ENCODE measurements at regions not wholly inside any gene's neighbourhood (a gene's known extent, or its start where the extent isn't known, plus 50 kb on each side); places are given as distances from the start of the nearest gene placed in this dataset.

DNA sequence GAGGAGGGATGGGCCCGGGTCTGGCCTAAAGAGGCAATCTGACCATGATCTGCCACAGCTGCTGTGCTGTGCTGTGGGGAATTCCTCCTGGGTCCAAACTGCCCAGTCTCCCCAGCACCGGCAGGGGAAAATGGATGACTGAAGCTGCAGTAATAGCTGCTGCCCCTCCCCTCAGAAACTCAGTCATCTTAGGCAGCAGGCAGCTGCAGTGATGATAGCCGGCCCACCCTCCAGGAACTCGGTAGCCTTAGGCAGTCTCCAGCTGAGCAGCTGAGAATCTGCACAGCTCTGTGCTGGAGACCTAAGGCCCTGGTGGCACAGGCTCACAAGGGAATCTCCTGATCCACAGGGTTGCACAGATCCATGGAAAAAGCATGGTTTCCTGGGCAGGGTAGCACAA, 113.4 kb upstream of the USP38 start:
- TF ChIP-seq CTCF (CRISPR knock-in tag; IDR thresholded peaks at IDR 0.05) (no peak), KDM5A (IDR thresholded peaks at IDR 0.05; ENCODE audit: borderline replicate concordance, low read length) (no peak), ZNF644 (CRISPR knock-in tag; IDR thresholded peaks at IDR 0.05; ENCODE audit: low read depth) (no peak), PHF20 (CRISPR knock-in tag; IDR thresholded peaks at IDR 0.05) (no peak)
- TF ChIP-seq, protein P1, sequence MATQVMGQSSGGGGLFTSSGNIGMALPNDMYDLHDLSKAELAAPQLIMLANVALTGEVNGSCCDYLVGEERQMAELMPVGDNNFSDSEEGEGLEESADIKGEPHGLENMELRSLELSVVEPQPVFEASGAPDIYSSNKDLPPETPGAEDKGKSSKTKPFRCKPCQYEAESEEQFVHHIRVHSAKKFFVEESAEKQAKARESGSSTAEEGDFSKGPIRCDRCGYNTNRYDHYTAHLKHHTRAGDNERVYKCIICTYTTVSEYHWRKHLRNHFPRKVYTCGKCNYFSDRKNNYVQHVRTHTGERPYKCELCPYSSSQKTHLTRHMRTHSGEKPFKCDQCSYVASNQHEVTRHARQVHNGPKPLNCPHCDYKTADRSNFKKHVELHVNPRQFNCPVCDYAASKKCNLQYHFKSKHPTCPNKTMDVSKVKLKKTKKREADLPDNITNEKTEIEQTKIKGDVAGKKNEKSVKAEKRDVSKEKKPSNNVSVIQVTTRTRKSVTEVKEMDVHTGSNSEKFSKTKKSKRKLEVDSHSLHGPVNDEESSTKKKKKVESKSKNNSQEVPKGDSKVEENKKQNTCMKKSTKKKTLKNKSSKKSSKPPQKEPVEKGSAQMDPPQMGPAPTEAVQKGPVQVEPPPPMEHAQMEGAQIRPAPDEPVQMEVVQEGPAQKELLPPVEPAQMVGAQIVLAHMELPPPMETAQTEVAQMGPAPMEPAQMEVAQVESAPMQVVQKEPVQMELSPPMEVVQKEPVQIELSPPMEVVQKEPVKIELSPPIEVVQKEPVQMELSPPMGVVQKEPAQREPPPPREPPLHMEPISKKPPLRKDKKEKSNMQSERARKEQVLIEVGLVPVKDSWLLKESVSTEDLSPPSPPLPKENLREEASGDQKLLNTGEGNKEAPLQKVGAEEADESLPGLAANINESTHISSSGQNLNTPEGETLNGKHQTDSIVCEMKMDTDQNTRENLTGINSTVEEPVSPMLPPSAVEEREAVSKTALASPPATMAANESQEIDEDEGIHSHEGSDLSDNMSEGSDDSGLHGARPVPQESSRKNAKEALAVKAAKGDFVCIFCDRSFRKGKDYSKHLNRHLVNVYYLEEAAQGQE (IDR thresholded peaks at IDR 0.05; ENCODE audit: borderline replicate concordance in 1 of 2, low read depth in 1 of 2, low read length in 2 of 2), result no peak
- TF ChIP-seq, protein P2, sequence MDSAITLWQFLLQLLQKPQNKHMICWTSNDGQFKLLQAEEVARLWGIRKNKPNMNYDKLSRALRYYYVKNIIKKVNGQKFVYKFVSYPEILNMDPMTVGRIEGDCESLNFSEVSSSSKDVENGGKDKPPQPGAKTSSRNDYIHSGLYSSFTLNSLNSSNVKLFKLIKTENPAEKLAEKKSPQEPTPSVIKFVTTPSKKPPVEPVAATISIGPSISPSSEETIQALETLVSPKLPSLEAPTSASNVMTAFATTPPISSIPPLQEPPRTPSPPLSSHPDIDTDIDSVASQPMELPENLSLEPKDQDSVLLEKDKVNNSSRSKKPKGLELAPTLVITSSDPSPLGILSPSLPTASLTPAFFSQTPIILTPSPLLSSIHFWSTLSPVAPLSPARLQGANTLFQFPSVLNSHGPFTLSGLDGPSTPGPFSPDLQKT (CRISPR knock-in tag; IDR thresholded peaks at IDR 0.05; ENCODE audit: borderline replicate concordance), result no peak
- TF ChIP-seq, protein P3, sequence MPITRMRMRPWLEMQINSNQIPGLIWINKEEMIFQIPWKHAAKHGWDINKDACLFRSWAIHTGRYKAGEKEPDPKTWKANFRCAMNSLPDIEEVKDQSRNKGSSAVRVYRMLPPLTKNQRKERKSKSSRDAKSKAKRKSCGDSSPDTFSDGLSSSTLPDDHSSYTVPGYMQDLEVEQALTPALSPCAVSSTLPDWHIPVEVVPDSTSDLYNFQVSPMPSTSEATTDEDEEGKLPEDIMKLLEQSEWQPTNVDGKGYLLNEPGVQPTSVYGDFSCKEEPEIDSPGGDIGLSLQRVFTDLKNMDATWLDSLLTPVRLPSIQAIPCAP (CRISPR knock-in tag; IDR thresholded peaks at IDR 0.05; ENCODE audit: low read depth), result no peak
